Stimulated activated CD4-positive, alpha-beta T cell treated with anti-CD3 and anti-CD28 coated beads, TNF-alpha, amount 100 ng/mL, for 24 hours (primary cell): ENCODE measurements at regions not wholly inside any gene's neighbourhood (a gene's known extent, or its start where the extent isn't known, plus 50 kb on each side); places are given as distances from the start of the nearest gene placed in this dataset.
A peak's percentile ranks its signal among the peaks of the same experiment; 100 is the strongest.
"Not testable (repeated sequence)": the region's sequence is repeated elsewhere in the genome, so short reads cannot be mapped to it uniquely, and the experiment has no call there.

Source experiments
- DNase-seq, 3 experiments: peaks; one replicate each; pipeline ENCODE4 v3.0.0-alpha.2; 2020; ENCODE audit warnings: low read depth in 3 of 3

DNA sequence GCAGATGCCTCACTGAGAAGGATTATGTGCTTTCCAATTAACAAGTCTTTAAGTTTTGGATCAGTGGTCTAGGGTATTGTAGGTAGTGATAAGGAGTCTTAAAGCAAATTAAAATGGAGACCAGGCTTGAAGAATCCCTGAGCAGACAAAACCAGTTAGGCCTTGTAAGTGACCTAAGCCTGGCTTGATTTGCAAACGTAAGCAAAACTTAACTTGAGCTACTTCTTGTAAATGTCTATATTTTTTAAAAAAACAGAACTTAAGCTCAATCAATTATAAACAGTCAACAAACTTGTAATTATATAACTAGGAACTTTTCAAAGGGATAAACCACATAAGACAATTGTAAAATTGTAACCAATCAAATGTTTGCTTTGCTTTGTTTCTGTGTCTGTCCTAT lies 72.7 kb upstream of the NALF2 start:
- DNase-seq: no peak

- DNase-seq: no peak
Measured at GRCh38 chrX:69430785-69431184, 73.3 kb upstream of the NALF2 start.

DNA sequence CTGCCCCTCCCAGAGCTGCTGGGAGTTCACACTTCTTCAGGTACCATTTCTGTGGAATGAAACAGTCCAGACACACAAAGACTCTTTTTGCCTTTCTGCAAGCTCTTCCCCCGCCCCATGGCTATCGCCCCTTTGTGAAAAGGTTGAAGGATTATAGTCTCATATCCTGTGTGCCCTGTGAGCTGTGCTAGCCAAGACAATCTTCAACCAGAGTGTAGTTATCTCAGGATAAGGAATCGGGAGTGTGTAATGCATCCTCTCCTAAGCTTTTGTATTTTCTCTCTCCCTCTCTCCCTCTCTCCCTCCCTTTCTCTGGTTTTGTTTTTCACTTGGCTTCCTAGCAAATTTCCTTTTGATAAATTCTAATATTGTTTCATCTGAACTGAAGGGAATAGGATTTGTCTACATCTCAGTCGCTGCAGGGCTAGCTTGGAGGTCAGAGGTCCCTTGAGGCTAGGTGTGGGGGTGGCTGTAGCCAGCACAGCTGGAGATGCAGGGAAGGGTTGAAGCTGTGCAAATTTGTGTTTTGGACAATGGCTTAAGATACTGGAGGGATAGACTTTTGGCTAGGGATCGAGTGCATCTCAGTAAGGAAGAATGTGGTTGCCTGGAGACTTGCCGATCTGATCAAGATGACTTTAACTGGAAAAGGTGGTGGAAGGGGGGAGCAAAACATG lies 74.6 kb upstream of the NALF2 start:
- no peak for DNase-seq

DNA sequence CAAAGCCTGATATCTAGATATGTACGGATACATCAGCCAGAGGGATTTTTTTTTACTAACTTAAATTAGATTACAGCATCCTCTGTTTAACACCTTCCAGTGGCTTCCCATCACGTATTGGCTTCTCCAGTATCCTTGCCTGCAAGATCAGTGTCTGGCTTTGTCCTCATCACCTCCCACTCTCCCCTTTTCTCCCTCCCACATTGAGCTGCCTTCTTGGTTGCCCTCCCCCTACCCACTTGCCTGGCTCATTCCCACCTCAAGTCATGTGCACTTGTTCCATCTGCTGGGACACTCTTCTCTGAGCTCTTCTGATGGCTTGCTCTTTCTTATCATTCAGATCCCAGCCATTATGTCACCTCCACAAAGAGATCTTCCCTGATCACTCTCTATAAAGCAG lies 75.9 kb upstream of the NALF2 start:
- DNase-seq: no peak

- DNase-seq: no peak
Measured at GRCh38 chrX:69424910-69425309, 79.2 kb upstream of the NALF2 start.

GRCh38 chrX:69424161-69424560 lies 80.0 kb upstream of the NALF2 start:
- no peak for DNase-seq

GRCh38 chrX:69422208-69422607 lies 81.9 kb upstream of the NALF2 start:
- DNase-seq: not testable (repeated sequence)

- no peak for DNase-seq
Measured at GRCh38 chrX:69415698-69416097, 88.4 kb upstream of the NALF2 start.

DNA sequence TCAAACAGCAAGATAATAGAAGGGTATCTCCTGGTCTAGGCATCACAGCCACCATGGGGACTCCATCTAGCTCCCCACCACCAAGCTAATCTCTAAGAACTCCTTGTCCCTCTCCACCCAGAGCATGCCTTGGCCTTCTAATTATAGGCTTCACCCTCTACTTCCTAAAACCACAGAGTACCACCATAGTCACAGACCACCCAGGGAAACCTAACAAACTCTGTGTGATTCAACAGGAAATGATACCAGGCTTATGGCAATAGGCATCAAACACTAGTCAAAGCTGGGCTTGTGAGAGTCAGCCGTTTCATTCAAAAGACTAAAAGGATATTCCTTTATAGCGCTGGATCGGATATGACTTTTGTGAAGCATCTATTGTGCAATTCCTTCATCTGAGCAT lies 91.5 kb upstream of the NALF2 start:
- DNase-seq: no peak

GRCh38 chrX:69398881-69399280 lies 105.2 kb upstream of the NALF2 start:
- no peak for DNase-seq

GRCh38 chrX:69396916-69397315 lies 107.2 kb upstream of the NALF2 start:
- DNase-seq: no peak

DNA sequence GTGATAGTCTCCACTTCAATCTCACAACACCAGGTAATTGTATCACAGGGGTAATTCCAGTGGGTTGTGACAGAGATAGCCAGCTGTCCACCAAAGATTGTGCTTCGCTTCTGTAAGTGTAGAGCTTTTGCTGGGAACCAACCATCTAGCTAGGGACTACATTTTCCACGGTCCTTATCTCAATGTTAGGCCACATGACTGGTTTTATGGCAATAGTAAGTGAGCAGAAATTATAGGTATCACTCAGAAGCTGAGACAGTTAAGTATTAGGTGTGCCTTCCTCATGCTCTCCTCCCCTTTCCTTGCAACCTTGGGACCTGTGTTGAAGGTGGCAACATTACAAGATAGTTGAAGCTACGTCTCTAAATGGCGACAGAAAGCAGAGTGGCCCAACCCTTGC lies 108.8 kb upstream of the NALF2 start:
- no peak for DNase-seq

GRCh38 chrX:69389101-69389501 lies 115.0 kb upstream of the NALF2 start:
- no peak for DNase-seq

GRCh38 chrX:69388526-69388925 lies 115.6 kb upstream of the NALF2 start:
- no peak for DNase-seq

DNA sequence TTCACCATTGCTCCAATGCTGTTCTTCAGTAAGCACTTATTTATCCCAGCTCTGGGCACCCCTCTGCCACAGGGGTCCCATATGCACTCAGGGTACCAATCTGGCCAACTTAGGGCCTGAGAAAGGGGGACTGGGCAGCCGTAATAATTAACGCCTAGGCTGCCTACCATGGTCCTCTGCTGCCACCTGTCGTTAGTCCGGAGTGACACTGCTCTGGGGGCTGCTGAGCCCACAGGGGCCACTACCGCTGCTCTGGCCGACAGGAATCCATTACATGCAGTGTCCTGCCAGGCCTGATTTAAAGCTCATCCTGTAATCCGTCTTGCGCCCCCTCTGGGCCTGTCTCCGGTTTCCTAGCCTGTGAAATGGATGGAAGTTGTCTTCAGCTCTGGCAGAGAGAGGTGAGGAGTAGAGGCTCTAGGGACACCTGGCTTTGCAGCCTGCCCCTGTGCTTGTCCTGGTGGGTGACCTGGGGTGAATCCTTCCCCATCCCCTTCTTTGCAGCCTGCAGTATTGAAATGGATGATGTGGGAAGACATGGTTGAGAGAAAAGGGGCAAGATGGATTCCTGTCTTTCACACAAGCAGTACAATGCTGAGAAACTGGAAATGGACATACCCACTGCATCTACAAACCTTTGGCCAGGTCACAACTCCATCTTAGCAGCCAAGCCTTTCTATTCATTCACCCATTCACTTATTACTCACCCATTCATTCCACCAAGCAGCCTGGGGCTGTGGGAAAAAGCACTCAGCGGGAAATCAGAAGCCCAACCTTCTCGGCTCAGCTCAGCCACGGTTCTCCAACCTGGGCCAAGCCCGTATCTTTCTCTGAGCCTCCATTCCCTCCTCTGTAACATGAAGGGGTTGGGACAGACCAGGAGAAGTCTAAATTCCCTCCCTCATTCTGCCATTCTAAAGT lies 116.3 kb upstream of the NALF2 start:
- peak in 2 of 3 experiments; percentile 1 to 30 for DNase-seq

GRCh38 chrX:69386681-69387080 lies 117.4 kb upstream of the NALF2 start:
- DNase-seq: no peak

DNA sequence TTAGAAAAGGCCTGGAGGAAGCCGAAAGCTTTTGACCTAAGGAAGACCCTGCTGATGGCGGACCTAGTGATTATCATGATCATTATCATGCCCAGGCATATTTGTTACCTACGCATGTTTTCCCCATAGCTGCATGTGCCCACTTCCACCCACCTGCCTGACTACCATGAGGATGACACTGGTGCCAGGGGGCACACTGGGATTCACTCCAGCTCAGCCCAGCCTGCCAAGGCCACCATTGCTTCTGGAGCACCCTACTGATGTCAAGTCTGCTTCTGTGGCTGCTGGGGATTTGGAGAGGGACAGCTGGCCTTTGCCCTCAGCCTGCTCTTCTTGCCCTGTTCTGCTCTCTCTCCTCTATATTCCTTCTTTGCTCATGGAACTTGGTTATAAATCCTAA lies 124.7 kb upstream of the NALF2 start:
- DNase-seq: no peak

DNA sequence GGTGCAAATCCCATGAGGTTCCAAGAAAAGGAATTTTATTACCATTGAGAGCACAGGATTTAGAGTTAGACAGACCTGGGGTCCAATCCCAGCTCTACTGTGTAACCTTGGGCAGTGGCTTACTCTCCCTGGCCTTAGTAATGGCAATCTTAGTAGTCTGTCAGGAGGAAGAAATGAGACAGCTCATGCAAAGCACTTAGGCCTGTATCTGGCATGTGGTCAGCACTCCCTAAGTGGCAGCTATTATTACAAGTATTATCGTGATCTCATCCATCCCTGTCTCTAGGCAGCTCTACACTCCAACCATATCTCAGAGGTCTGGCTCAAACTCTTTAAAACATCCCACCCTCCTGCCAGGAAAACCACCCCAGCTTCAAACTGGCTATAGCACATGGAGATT lies 129.6 kb upstream of the NALF2 start:
- DNase-seq: no peak

DNA sequence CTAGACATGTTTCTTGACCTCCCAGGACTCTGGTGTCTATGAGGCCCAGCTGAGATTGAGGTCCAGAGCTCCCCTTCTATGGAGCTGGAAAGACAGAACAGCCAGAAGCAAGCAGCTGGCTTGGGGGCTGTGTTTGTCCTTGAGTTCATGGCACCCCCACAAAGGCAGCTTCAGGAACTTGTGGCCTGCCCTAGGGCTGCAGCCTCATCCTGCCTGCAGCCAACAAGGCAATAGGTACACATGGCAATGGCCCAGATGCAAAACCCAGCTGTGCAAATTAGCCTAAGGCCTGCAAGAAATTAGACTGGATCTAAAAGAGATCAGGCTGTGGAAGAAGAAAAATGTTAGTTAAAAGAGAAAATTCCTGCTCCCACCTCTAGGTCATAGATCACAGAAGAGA lies 131.7 kb upstream of the NALF2 start:
- DNase-seq: no peak

GRCh38 chrX:69371159-69371558 lies 133.0 kb upstream of the NALF2 start:
- DNase-seq: no peak

DNA sequence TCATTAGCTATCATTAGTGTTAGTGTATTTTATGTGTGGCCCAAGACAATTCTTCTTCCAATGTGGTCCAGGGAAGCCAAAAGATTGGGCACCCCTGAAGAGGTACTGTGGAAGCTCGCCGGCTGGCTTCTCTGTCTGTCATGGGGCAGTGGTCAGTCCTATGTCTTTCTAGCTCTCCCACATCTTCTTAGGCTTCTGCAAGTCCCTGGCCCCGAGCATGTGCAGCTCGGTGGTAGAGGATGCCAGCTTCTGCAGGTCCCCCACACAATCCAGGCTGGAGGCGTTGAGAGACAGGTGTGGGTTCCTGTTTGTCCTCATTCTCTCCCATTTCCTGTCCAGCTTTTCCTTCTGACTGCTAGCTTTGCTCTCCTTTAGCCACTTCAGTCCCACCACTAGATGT lies 134.1 kb upstream of the NALF2 start:
- no peak for DNase-seq

DNA sequence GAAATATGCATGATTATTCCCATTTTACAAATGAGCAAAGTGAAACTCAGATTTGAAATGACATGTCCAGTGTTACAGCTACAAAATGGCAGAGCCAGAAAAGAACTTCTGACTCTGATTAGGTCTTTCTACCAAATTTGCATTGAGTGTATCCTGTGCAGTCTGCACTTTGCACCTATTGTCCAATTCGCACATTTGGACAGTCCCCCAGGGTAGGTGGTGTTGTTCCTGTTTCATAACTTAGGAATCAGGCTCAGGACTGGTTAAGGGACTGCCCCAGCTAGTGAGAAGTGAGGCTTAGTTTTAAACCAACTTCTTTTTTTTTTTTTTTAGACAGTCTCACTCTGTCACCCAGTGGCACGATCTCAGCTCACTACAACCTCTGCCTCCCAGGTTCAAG lies 137.9 kb upstream of the NALF2 start:
- DNase-seq: no peak

GRCh38 chrX:69365755-69366154 lies 138.4 kb upstream of the NALF2 start:
- DNase-seq: no peak
